Adrenal gland (tissue), 9 donors: ENCODE measurements at regions not wholly inside any gene's neighbourhood (a gene's known extent, or its start where the extent isn't known, plus 50 kb on each side); places are given as distances from the start of the nearest gene placed in this dataset.

Experiments
- DNase-seq, 7 donors: peaks; one replicate each; pipeline ENCODE4 v3.0.0-alpha.2; 2019 to 2020
- H3K27ac ChIP-seq, 5 donors: fragments of 200-600 bp; sonication (generic) in 4 of 5; 1 replicate in 3 of 5; 2 replicates in 2 of 5; pipeline versions ENCODE4 v1.5.1 to v1.8.0; 2016 to 2020; ENCODE audit warnings: mild to moderate bottlenecking in 1 of 5
- H3K27me3 ChIP-seq: fragments of 200-600 bp; 2 replicates; pipeline ENCODE4 v1.8.0; 2021
- H3K36me3 ChIP-seq, 2 donors: fragments of 200-600 bp; replicated peaks in 1 of 2; 1 replicate in 1 of 2; 2 replicates in 1 of 2; pipeline versions ENCODE4 v1.5.1 to v1.8.0; 2018 to 2022
- H3K4me1 ChIP-seq, 2 donors: fragments of 200-600 bp; replicated peaks in 1 of 2; 1 replicate in 1 of 2; 2 replicates in 1 of 2; pipeline versions ENCODE4 v1.5.1 to v1.8.0; 2018 to 2021
- H3K4me3 ChIP-seq, 4 donors: fragments of 200-600 bp; sonication (generic) in 3 of 4; one replicate each; pipeline ENCODE4 v1.5.1; 2016 to 2018
- H3K9me3 ChIP-seq, 3 donors: fragments of 200-600 bp; sonication (generic) in 1 of 3; replicated peaks in 1 of 3; 1 replicate in 2 of 3; 2 replicates in 1 of 3; pipeline versions ENCODE4 v1.5.1 to v1.8.0; 2016 to 2021
- POLR2A ChIP-seq, 2 donors: fragments of 450-650 bp; IDR thresholded peaks; one replicate each; pipeline ENCODE4 v1.6.1; 2017; ENCODE audit warnings: antibody characterized with exemption in 2 of 2, mild to moderate bottlenecking in 2 of 2, moderate library complexity in 1 of 2
- WGBS, 4 donors: extraction: QIAGEN DNeasy Blood & Tissue Kit in 2 of 4; methylation state at CpG; one replicate each; pipeline versions ENCODE4 v1.1.5 to v1.1.7; 2013 to 2017; 5-methylcytosine and 5-hydroxymethylcytosine counted together
- intact Hi-C, 2 donors: fragments of 100-400 bp; cut with DNase I; formaldehyde crosslinking; loops; one replicate each; pipeline versions ENCODE4 v1.14.1 to v1.15.0; 2022 to 2023
- TF ChIP-seq, protein P1 (sequence below), 6 experiments: fragments of 450-650 bp in 4 of 6; fragments of 200-600 bp in 2 of 6; sonication (generic) in 1 of 6; IDR thresholded peaks; 1 replicate in 5 of 6; 2 replicates in 1 of 6; pipeline versions ENCODE4 v1.5.1 to v1.8.0; 2016 to 2021; ENCODE audit warnings: antibody characterized with exemption in 6 of 6, mild to moderate bottlenecking in 2 of 6, moderate library complexity in 1 of 6
- donor health status: healthy with polysubstance abuse.
- donor health status: Bipolar disorder and iron deficiency.
- donor health status: DM: yes; HTN: yes; CAD: no.
- donor health status: DM: no; HTN: no; CAD: no.
- donor health status: DM: no; HTN: no; CAD: no.

DNA sequence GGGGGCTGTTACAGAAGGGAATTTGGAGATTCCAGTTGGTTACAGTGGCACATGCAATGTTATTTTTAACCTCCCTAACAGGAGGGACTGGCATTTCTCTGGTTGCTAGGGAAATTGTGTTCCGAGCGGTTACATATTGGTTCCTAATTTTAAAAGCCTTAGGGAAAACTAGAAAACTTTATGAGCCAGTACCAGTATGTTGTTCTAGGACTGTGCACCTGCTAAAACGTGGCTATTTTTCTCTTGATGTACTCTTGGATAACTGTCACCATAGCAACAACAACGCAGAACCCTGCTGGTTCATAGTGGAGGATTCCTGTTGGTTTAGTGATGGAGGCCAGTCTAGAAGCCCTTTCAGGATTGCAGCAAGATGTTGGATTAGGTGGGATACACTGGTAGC lies 68.9 kb upstream of the PGBD5 start:
- no peak for TF ChIP-seq POLR2A (IDR thresholded peaks at IDR 0.05)
- TF ChIP-seq, protein P1, sequence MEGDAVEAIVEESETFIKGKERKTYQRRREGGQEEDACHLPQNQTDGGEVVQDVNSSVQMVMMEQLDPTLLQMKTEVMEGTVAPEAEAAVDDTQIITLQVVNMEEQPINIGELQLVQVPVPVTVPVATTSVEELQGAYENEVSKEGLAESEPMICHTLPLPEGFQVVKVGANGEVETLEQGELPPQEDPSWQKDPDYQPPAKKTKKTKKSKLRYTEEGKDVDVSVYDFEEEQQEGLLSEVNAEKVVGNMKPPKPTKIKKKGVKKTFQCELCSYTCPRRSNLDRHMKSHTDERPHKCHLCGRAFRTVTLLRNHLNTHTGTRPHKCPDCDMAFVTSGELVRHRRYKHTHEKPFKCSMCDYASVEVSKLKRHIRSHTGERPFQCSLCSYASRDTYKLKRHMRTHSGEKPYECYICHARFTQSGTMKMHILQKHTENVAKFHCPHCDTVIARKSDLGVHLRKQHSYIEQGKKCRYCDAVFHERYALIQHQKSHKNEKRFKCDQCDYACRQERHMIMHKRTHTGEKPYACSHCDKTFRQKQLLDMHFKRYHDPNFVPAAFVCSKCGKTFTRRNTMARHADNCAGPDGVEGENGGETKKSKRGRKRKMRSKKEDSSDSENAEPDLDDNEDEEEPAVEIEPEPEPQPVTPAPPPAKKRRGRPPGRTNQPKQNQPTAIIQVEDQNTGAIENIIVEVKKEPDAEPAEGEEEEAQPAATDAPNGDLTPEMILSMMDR (IDR thresholded peaks at IDR 0.05) = no peak
- intact Hi-C loops = no loop called here
- H3K9me3 ChIP-seq = no peaks in the 10 kb centered on the region

DNA sequence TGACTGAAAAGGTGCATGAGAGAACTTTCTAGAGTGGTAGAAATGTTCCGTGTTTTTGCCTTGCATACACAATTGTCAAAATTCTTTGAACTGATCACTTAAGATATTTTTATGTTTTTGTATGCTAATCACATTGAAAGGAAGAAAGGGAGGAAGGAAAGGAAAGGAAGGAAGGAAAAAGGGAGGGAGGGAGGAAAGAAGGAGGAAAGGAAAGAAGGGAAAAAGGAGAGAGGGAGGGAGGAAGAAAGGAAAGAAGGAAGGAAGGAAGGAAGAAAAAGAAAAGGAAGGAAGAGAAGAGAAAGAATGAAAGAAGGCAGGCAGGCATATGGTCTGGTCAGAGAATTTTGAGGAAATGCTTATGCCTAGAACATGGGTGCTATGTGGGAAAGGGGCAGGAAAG lies 68.4 kb upstream of the PGBD5 start:
- intact Hi-C loops = no loop called here
- Histone ChIP-seq H3K36me3 (no peaks in the 10 kb centered on the region), H3K27ac (no peak overlapping the region), H3K4me3 (no peak overlapping the region), H3K27me3 (no peaks in the 10 kb centered on the region), H3K4me1 (no peaks in the 10 kb centered on the region), H3K9me3 (no peaks in the 10 kb centered on the region)
- TF ChIP-seq, protein P1 (IDR thresholded peaks at IDR 0.05) = no peak
- no peak for TF ChIP-seq POLR2A (IDR thresholded peaks at IDR 0.05)
- 75 to 95% (median 89%) methylated on average over 1 of the region's 1 CpG for WGBS, 4 donors
- no peak for DNase-seq

More for the DNA sequence above, 68.9 kb upstream of the PGBD5 start:
- WGBS, 4 donors = 60 to 82% (median 78%) methylated on average over 4 of the region's 4 CpGs
- DNase-seq = no peak
- H3K36me3 ChIP-seq = no peaks in the 10 kb centered on the region
- H3K4me3 ChIP-seq = no peak overlapping the region
- no peaks in the 10 kb centered on the region for H3K4me1 ChIP-seq
- H3K27me3 ChIP-seq = no peaks in the 10 kb centered on the region
- H3K27ac ChIP-seq = no peak overlapping the region

DNA sequence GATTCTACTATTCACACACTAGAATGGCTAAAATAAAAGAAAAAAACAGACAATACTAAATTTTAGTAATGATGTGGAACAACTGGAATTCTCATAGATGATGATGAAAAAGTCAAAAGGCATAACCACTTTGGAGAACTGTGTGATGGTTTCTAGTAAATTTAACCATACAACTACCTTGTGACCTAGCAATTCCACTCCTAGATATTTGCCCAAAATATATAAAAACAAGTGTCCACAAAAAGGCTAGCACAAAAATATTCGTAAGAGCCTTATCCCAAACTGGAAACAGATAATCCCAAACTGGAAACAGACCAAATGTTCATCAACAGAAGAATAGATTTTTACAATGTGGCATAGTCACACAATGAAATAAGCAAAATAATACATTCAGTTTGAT lies 67.9 kb upstream of the PGBD5 start:
- 72 to 82% (median 74%) methylated on average over 1 of the region's 1 CpG for WGBS, 4 donors
- intact Hi-C loops = no loop called here
- Histone ChIP-seq H3K36me3 (no peaks in the 10 kb centered on the region), H3K9me3 (no peaks in the 10 kb centered on the region), H3K4me3 (no peak overlapping the region), H3K4me1 (no peaks in the 10 kb centered on the region), H3K27me3 (no peaks in the 10 kb centered on the region), H3K27ac (no peak overlapping the region)
- no peak for DNase-seq
- TF ChIP-seq, protein P1 (IDR thresholded peaks at IDR 0.05) = no peak
- no peak for TF ChIP-seq POLR2A (IDR thresholded peaks at IDR 0.05)

DNA sequence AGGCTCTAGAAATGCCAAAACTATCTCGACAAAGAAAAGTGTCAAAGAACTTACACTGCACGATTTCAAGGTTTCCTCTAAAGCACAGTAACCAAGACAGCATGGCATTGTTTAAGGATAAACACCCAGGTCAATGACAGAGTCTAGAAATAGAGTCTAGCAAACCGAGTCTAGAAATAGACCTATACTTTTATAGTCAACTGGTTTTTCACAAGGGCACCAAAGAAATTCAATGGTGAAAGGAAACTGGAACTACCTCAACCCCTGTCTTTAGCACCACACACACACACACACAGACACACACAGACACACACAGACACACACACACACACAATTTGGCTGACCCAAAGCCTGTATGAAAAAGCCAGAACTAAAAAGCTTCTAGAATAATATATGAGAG lies 67.1 kb upstream of the PGBD5 start:
- Histone ChIP-seq H3K27me3 (no peaks in the 10 kb centered on the region), H3K4me3 (no peak overlapping the region), H3K36me3 (no peaks in the 10 kb centered on the region), H3K27ac (no peak overlapping the region), H3K4me1 (no peaks in the 10 kb centered on the region), H3K9me3 (no peaks in the 10 kb centered on the region)
- no peak for DNase-seq
- TF ChIP-seq POLR2A (IDR thresholded peaks at IDR 0.05) = no peak
- TF ChIP-seq, protein P1 (IDR thresholded peaks at IDR 0.05) = no peak
- WGBS, 4 donors = 38 to 43% (median 41%) methylated on average over 3 of the region's 3 CpGs
- intact Hi-C loops = no loop called here
